Activated B cell treated with CpG ODN at 0.5 μM for 24 hours (primary cell): ENCODE measurements at regions not wholly inside any gene's neighbourhood (a gene's known extent, or its start where the extent isn't known, plus 50 kb on each side); places are given as distances from the start of the nearest gene placed in this dataset.

ENCODE experiments used
- ATAC-seq: fragments of 200-7000 bp; cut with Tn5 transposase; one replicate; pipeline ENCODE4 v1.10.0; 2021; ENCODE audit warnings: low read depth, mild to moderate bottlenecking, moderate library complexity
- CTCF ChIA-PET: fragments of 350-600 bp; sonication (Branson Sonifier 250); formaldehyde crosslinking; loops from one replicate; lab custom pipeline; 2021; ENCODE audit warnings: antibody characterized with exemption; lab: Charles Lee
- POLR2A ChIA-PET: fragments of 350-600 bp; sonication (Branson Sonifier 250); formaldehyde crosslinking; loops from one replicate; lab custom pipeline; 2021; ENCODE audit warnings: antibody characterized with exemption; lab: Charles Lee
- DNase-seq: peaks from one replicate; pipeline ENCODE4 v3.0.0; 2022
- H3K27ac Mint-ChIP-seq: one replicate; pipeline ENCODE4 v1.8.0; 2020; ENCODE audit warnings: mixed read lengths
- H3K27me3 Mint-ChIP-seq: one replicate; pipeline ENCODE4 v1.8.0; 2021; ENCODE audit warnings: mixed read lengths
- H3K36me3 Mint-ChIP-seq: one replicate; pipeline ENCODE4 v1.8.0; 2021; ENCODE audit warnings: low read depth, mixed read lengths
- H3K4me1 Mint-ChIP-seq: one replicate; pipeline ENCODE4 v1.8.0; 2021; ENCODE audit warnings: mixed read lengths
- H3K4me3 Mint-ChIP-seq: one replicate; pipeline ENCODE4 v1.8.0; 2020; ENCODE audit warnings: mild to moderate bottlenecking, mixed read lengths
- H3K9me3 Mint-ChIP-seq: one replicate; pipeline ENCODE4 v1.8.0; 2020; ENCODE audit warnings: mixed read lengths
- intact Hi-C: fragments of 100-400 bp; cut with micrococcal nuclease; formaldehyde crosslinking; loops from one replicate; pipeline ENCODE4 v1.15.1; 2024
- TF ChIP-seq, protein P1 (sequence below): fragments of 200-600 bp; IDR thresholded peaks from one replicate; pipeline ENCODE4 v1.8.0; 2022; ENCODE audit warnings: antibody characterized with exemption, mild to moderate bottlenecking

DNA sequence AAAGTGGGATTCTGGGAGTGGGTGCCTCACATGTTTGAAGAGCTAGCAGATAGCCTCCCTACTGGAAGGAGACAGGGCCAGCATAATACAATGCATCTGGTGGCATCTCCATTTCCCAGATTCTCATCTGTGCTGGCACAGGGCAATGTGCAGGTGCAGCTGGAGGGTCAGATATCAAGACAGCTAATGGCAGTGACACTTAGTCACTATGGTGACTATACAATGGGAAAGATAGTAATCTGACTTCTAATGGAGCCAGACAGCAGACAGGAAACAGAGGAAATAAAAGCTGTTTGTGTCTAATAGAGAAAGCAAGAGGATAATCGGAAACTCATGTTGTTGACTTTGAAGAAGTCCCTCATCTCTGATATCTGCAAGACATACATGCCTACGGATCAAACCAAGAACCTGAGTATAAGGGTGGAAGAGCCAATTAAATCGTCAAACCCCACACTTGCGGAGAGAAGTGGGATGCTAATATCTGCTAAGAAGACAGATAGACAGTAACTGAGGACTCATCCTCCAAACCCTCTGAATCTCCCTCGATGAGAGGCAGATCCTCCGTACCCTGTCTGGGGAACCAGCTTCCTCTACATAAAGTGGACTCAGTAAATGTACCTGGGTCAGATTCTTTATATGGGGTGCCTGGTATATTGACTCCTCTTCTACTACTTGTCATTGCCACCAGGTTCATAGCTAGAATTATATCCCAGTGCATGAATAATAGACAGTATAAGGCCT is 692.7 kb downstream of the SOCS6 start:
- Mint-ChIP-seq H3K27ac (no peak overlapping the region), H3K9me3 (peaks cover 18% of the 10 kb centered on the region), H3K4me1 (no peaks in the 10 kb centered on the region), H3K4me3 (no peak overlapping the region), H3K27me3 (no peaks in the 10 kb centered on the region), H3K36me3 (no peaks in the 10 kb centered on the region)
- intact Hi-C loops, result no loop called here
- ChIA-PET CTCF (no interaction called here), POLR2A (no interaction called here)
- DNase-seq (no peak), ATAC-seq (no peak)
- TF ChIP-seq, protein P1, sequence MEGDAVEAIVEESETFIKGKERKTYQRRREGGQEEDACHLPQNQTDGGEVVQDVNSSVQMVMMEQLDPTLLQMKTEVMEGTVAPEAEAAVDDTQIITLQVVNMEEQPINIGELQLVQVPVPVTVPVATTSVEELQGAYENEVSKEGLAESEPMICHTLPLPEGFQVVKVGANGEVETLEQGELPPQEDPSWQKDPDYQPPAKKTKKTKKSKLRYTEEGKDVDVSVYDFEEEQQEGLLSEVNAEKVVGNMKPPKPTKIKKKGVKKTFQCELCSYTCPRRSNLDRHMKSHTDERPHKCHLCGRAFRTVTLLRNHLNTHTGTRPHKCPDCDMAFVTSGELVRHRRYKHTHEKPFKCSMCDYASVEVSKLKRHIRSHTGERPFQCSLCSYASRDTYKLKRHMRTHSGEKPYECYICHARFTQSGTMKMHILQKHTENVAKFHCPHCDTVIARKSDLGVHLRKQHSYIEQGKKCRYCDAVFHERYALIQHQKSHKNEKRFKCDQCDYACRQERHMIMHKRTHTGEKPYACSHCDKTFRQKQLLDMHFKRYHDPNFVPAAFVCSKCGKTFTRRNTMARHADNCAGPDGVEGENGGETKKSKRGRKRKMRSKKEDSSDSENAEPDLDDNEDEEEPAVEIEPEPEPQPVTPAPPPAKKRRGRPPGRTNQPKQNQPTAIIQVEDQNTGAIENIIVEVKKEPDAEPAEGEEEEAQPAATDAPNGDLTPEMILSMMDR, result no peak

DNA sequence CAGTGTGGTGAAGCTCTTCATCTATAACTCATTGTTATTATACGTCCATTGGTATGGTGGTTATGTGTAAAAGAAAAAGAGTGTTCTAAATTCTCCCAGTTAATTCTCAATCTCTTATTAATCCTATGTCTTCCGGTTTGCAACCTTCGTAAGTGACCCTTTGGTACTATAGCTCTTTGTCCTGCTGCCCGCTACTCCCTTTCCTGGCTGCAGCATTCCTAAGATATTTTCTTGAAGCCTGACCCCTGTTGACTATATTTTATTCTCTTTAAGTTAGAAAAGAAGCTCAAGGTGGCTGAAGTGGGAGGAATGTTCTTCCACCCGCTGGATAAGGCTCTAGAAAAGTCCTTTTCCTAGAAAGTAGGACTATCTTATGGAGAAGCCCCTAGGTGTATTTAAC is 684.8 kb downstream of the SOCS6 start:
- H3K9me3 Mint-ChIP-seq, result peaks cover 7% of the 10 kb centered on the region
- CTCF ChIA-PET, result no interaction called here
- TF ChIP-seq, protein P1, result no peak
- no peak overlapping the region for H3K4me3 Mint-ChIP-seq
- POLR2A ChIA-PET, result no interaction called here
- intact Hi-C loops, result no loop called here
- H3K27me3 Mint-ChIP-seq, result no peaks in the 10 kb centered on the region
- no peaks in the 10 kb centered on the region for H3K36me3 Mint-ChIP-seq
- H3K4me1 Mint-ChIP-seq, result no peaks in the 10 kb centered on the region
- no peak overlapping the region for H3K27ac Mint-ChIP-seq
- DNase-seq (no peak), ATAC-seq (no peak)

DNA sequence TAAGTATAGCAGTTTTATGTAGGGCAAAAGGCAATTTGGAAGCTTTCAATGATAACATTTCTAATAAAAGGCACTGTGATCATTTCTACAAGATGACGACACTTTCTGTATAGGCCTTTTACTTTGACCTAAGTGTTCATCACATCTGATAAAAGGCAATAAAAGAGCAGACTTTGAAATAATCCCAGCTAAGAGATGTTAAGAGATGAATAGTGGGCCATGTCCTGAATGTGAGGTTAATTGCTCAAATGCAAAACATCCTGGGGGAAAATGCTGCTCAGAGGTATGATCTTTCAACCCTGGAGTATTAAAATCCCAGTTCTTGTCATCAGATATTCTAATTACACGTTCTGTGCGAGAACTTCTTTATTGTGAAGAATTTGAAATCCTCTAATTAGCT is 677.6 kb downstream of the SOCS6 start:
- no peak for ATAC-seq
- intact Hi-C loops, result no loop called here
- H3K4me3 Mint-ChIP-seq, result no peak overlapping the region
- H3K36me3 Mint-ChIP-seq, result no peaks in the 10 kb centered on the region
- ChIA-PET CTCF (no interaction called here), POLR2A (no interaction called here)
- TF ChIP-seq, protein P1, result no peak
- no peaks in the 10 kb centered on the region for H3K4me1 Mint-ChIP-seq
- no peak overlapping the region for H3K27ac Mint-ChIP-seq
- peaks cover 4% of the 10 kb centered on the region for H3K9me3 Mint-ChIP-seq
- no peak for DNase-seq
- H3K27me3 Mint-ChIP-seq, result no peaks in the 10 kb centered on the region

DNA sequence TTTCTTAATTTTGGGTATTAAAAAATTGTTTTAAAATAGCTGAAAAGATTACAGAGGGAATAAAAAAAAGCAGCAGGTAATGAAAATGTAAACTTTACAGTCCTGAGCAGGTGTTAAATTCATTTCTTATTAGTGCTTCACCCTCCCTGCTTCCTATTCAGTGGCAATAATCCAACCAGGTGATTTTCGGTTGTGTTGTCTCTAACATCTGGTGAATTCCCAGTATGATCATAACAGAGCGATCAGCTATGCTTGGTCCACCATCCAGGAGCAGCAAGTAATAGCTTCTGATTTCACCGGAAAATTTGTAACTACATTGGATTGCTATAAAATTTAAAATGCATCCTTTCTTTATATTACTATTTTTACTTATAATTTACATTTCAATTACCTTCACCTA is 673.1 kb downstream of the SOCS6 start:
- CTCF ChIA-PET, result no interaction called here

DNA sequence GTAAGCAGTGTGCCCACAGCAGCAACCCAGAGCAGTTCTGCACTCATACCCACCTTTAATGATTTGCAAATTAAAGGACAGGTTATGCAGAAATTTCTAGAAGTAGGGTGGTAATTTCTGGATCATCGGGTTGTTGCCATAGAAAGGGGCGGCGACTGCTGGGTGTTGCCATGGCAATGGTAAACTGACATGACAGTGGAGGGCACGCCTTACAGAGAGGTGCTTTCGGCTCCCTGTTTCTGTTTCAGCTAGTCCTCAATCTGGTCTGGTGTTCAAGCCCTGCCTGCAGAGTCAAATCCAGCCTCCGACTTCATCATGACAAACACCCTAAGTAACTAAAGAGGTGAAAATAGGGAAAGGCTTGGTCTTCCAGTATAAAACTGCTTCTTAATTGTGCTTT is 667.7 kb downstream of the SOCS6 start:
- intact Hi-C loops, result no loop called here

More for the DNA sequence above, 673.1 kb downstream of the SOCS6 start:
- H3K4me3 Mint-ChIP-seq, result no peak overlapping the region
- intact Hi-C loops, result no loop called here
- no peaks in the 10 kb centered on the region for H3K27me3 Mint-ChIP-seq
- peaks cover 3% of the 10 kb centered on the region for H3K9me3 Mint-ChIP-seq
- TF ChIP-seq, protein P1, result no peak
- POLR2A ChIA-PET, result interaction anchor here (0.6 kb wide), 1 partner anchor 58 kb away, joined by 4 read pairs; no protein-coding TSS in a partner anchor
- no peaks in the 10 kb centered on the region for H3K4me1 Mint-ChIP-seq
- DNase-seq, result no peak
- no peak for ATAC-seq
- H3K27ac Mint-ChIP-seq, result no peak overlapping the region
- H3K36me3 Mint-ChIP-seq, result no peaks in the 10 kb centered on the region

More for the DNA sequence above, 667.7 kb downstream of the SOCS6 start:
- DNase-seq, result no peak
- Mint-ChIP-seq H3K27ac (no peak overlapping the region), H3K4me3 (no peak overlapping the region), H3K4me1 (no peaks in the 10 kb centered on the region), H3K27me3 (no peaks in the 10 kb centered on the region), H3K9me3 (peaks cover 7% of the 10 kb centered on the region), H3K36me3 (no peaks in the 10 kb centered on the region)
- CTCF ChIA-PET, result no interaction called here
- TF ChIP-seq, protein P1, result no peak
- POLR2A ChIA-PET, result no interaction called here
- no peak for ATAC-seq
